ENCODE measurements at regions not wholly inside any gene's neighbourhood (a gene's known extent, or its start where the extent isn't known, plus 50 kb on each side); places are given as distances from the start of the nearest gene placed in this dataset.

- TF ChIP-seq TSHZ2 (CRISPR knock-in tag; IDR thresholded peaks at IDR 0.05): 0 out of 2 replicates have a peak, but pooled peaks have one; percentile 33
- no peak for TF ChIP-seq PPARA (CRISPR knock-in tag; IDR thresholded peaks at IDR 0.05; ENCODE audit: borderline replicate concordance)
Observed at GRCh38 chr5:89615839-89616518, 733.0 kb upstream of the MEF2C start (continued).

GRCh38 chr5:89613222-89613956 lies 730.4 kb upstream of the MEF2C start:
- ATAC-seq: no peak
- TF ChIP-seq OSR1 (CRISPR knock-in tag; IDR thresholded peaks at IDR 0.05): no peak
- TF ChIP-seq ZNF70 (CRISPR knock-in tag; IDR thresholded peaks at IDR 0.05): no peak
- no peak for TF ChIP-seq ZFP3 (CRISPR knock-in tag; IDR thresholded peaks at IDR 0.05)
- no peak for TF ChIP-seq TOX (CRISPR knock-in tag; IDR thresholded peaks at IDR 0.05; ENCODE audit: borderline replicate concordance)

GRCh38 chr5:89606939-89607534 lies 724.1 kb upstream of the MEF2C start:
- ATAC-seq: no peak
- TF ChIP-seq GLIS3 (CRISPR knock-in tag; IDR thresholded peaks at IDR 0.05) (no peak), ZNF70 (CRISPR knock-in tag; IDR thresholded peaks at IDR 0.05) (no peak), ZC3H10 (CRISPR knock-in tag; IDR thresholded peaks at IDR 0.05) (no peak), CSRNP3 (CRISPR knock-in tag; IDR thresholded peaks at IDR 0.05) (no peak), POU6F1 (CRISPR knock-in tag; IDR thresholded peaks at IDR 0.05; ENCODE audit: borderline replicate concordance, low read depth) (no peak), ARNTL (CRISPR knock-in tag; IDR thresholded peaks at IDR 0.05; ENCODE audit: borderline replicate concordance, low read depth) (no peak), TOX (CRISPR knock-in tag; IDR thresholded peaks at IDR 0.05; ENCODE audit: borderline replicate concordance) (no peak), ESRRG (CRISPR knock-in tag; IDR thresholded peaks at IDR 0.05) (no peak), ZFP3 (CRISPR knock-in tag; IDR thresholded peaks at IDR 0.05) (no peak), PPARA (CRISPR knock-in tag; IDR thresholded peaks at IDR 0.05; ENCODE audit: borderline replicate concordance) (no peak), TCF4 (CRISPR knock-in tag; IDR thresholded peaks at IDR 0.05; ENCODE audit: borderline replicate concordance) (no peak), CREB5 (CRISPR knock-in tag; IDR thresholded peaks at IDR 0.05; ENCODE audit: low read depth) (no peak), ISL1 (CRISPR knock-in tag; IDR thresholded peaks at IDR 0.05) (no peak), RARB (CRISPR knock-in tag; IDR thresholded peaks at IDR 0.05) (no peak), BACH2 (CRISPR knock-in tag; IDR thresholded peaks at IDR 0.05; ENCODE audit: borderline replicate concordance) (no peak)

- ATAC-seq: no peak
- no peak for TF ChIP-seq CSDC2 (CRISPR knock-in tag; IDR thresholded peaks at IDR 0.05)
- no peak for TF ChIP-seq ARNTL (CRISPR knock-in tag; IDR thresholded peaks at IDR 0.05; ENCODE audit: borderline replicate concordance, low read depth)
- no peak for TF ChIP-seq BACH2 (CRISPR knock-in tag; IDR thresholded peaks at IDR 0.05; ENCODE audit: borderline replicate concordance)
- no peak for TF ChIP-seq ESRRG (CRISPR knock-in tag; IDR thresholded peaks at IDR 0.05)
- no peak for TF ChIP-seq TCF4 (CRISPR knock-in tag; IDR thresholded peaks at IDR 0.05; ENCODE audit: borderline replicate concordance)
- TF ChIP-seq RARB (CRISPR knock-in tag; IDR thresholded peaks at IDR 0.05): no peak
- TF ChIP-seq ZNF565 (CRISPR knock-in tag; conservative IDR thresholded peaks at IDR 0.05; ENCODE audit: low read depth): no peak
- no peak for TF ChIP-seq CSRNP3 (CRISPR knock-in tag; IDR thresholded peaks at IDR 0.05)
Observed at GRCh38 chr5:89604342-89604741, 721.4 kb upstream of the MEF2C start.
